ENCODE measurements at regions not wholly inside any gene's neighbourhood (a gene's known extent, or its start where the extent isn't known, plus 50 kb on each side); places are given as distances from the start of the nearest gene placed in this dataset.

- TF ChIP-seq MAX (IDR thresholded peaks at IDR 0.05): no peak
- TF ChIP-seq CTCF (IDR thresholded peaks at IDR 0.05 in 2 of 3, conservative IDR thresholded peaks at IDR 0.05 in 1 of 3; ENCODE audit: borderline replicate concordance in 1 of 3, insufficient read depth in 1 of 3, low read depth in 2 of 3, low read length in 2 of 3): no peak
- TF ChIP-seq POLR2A (IDR thresholded peaks at IDR 0.05; ENCODE audit: borderline replicate concordance, extremely low read depth, insufficient read depth, insufficient read length): no peak
- TF ChIP-seq REST (IDR thresholded peaks at IDR 0.05; ENCODE audit: low read depth): no peak
- TF ChIP-seq EZH2 (IDR thresholded peaks at IDR 0.05): no peak
- no peak for TF ChIP-seq YY1 (IDR thresholded peaks at IDR 0.05; ENCODE audit: extremely low read depth, insufficient replicate concordance, low read depth, low read length)
- no peak for TF ChIP-seq SP1 (IDR thresholded peaks at IDR 0.05; ENCODE audit: low read depth)
- no peak for TF ChIP-seq CEBPB (IDR thresholded peaks at IDR 0.05; ENCODE audit: low read depth)
- TF ChIP-seq TCF7L2 (IDR thresholded peaks at IDR 0.05; ENCODE audit: borderline replicate concordance, extremely low read depth, insufficient read depth, insufficient read length): no peak
- no peak for TF ChIP-seq EZH2phosphoT487 (IDR thresholded peaks at IDR 0.05; ENCODE audit: borderline replicate concordance)
- TF ChIP-seq EGR1 (IDR thresholded peaks at IDR 0.05; ENCODE audit: low read depth): no peak
Measured at GRCh38 chr20:52420805-52421204, 229.2 kb upstream of the ZFP64 start.

Measured in HCT116 (cell line).